ENCODE measurements at regions not wholly inside any gene's neighbourhood (a gene's known extent, or its start where the extent isn't known, plus 50 kb on each side); places are given as distances from the start of the nearest gene placed in this dataset.

- TF ChIP-seq CTCF (IDR thresholded peaks at IDR 0.05) = no peak
- no peak overlapping the region for H3K27ac ChIP-seq
- no peaks in the 10 kb centered on the region for H3K9me3 ChIP-seq
- H3K4me3 ChIP-seq (ENCODE audit: low read depth in 1 of 2, low read length in 1 of 2) = no peak overlapping the region
- H3K4me1 ChIP-seq (ENCODE audit: control insufficient read depth in 1 of 2, insufficient read depth in 1 of 2, low read depth in 1 of 2, low read length in 1 of 2) = no peaks in the 10 kb centered on the region
- peaks cover 14% of the 10 kb centered on the region for H3K27me3 ChIP-seq
- H3K36me3 ChIP-seq = no peaks in the 10 kb centered on the region
Observed at GRCh38 chr11:119509969-119510401, 87.0 kb upstream of the THY1 start.

GRCh38 chr11:119509282-119509841 lies 86.4 kb upstream of the THY1 start:
- no peak overlapping the region for H3K27ac ChIP-seq

GRCh38 chr11:119506436-119506835 lies 83.5 kb upstream of the THY1 start:
- Histone ChIP-seq H3K4me1 (ENCODE audit: control insufficient read depth in 1 of 2, insufficient read depth in 1 of 2, low read depth in 1 of 2, low read length in 1 of 2) (no peaks in the 10 kb centered on the region), H3K27ac (no peak overlapping the region), H3K9me3 (no peaks in the 10 kb centered on the region), H3K4me3 (ENCODE audit: low read depth in 1 of 2, low read length in 1 of 2) (no peak overlapping the region), H3K36me3 (no peaks in the 10 kb centered on the region), H3K27me3 (no peaks in the 10 kb centered on the region)
- no peak for TF ChIP-seq CTCF (IDR thresholded peaks at IDR 0.05)

More at GRCh38 chr11:119509282-119509841, 86.4 kb upstream of the THY1 start:
- no peaks in the 10 kb centered on the region for H3K4me1 ChIP-seq (ENCODE audit: control insufficient read depth in 1 of 2, insufficient read depth in 1 of 2, low read depth in 1 of 2, low read length in 1 of 2)
- no peaks in the 10 kb centered on the region for H3K9me3 ChIP-seq
- no peak for TF ChIP-seq CTCF (IDR thresholded peaks at IDR 0.05)
- no peaks in the 10 kb centered on the region for H3K36me3 ChIP-seq
- no peak overlapping the region for H3K4me3 ChIP-seq (ENCODE audit: low read depth in 1 of 2, low read length in 1 of 2)
- H3K27me3 ChIP-seq = peaks cover 8% of the 10 kb centered on the region

- no peak for TF ChIP-seq CTCF (IDR thresholded peaks at IDR 0.05)
- no peak overlapping the region for H3K4me3 ChIP-seq (ENCODE audit: low read depth in 1 of 2, low read length in 1 of 2)
- no peaks in the 10 kb centered on the region for H3K9me3 ChIP-seq
- no peak overlapping the region for H3K27ac ChIP-seq
- H3K27me3 ChIP-seq = no peaks in the 10 kb centered on the region
- no peaks in the 10 kb centered on the region for H3K36me3 ChIP-seq
- no peaks in the 10 kb centered on the region for H3K4me1 ChIP-seq (ENCODE audit: control insufficient read depth in 1 of 2, insufficient read depth in 1 of 2, low read depth in 1 of 2, low read length in 1 of 2)
Observed at GRCh38 chr11:119505861-119506260, 82.9 kb upstream of the THY1 start.

GRCh38 chr11:119505071-119505470 lies 82.1 kb upstream of the THY1 start:
- TF ChIP-seq CTCF (IDR thresholded peaks at IDR 0.05) = no peak
- H3K27ac ChIP-seq = no peak overlapping the region

More at GRCh38 chr11:119505071-119505470, 82.1 kb upstream of the THY1 start:
- Histone ChIP-seq H3K4me1 (ENCODE audit: control insufficient read depth in 1 of 2, insufficient read depth in 1 of 2, low read depth in 1 of 2, low read length in 1 of 2) (no peaks in the 10 kb centered on the region), H3K36me3 (no peaks in the 10 kb centered on the region), H3K27me3 (no peaks in the 10 kb centered on the region), H3K4me3 (ENCODE audit: low read depth in 1 of 2, low read length in 1 of 2) (no peak overlapping the region), H3K9me3 (no peaks in the 10 kb centered on the region)

Data from neutrophil (primary cell).